HG02678 (cell line): ENCODE measurements at regions not wholly inside any gene's neighbourhood (a gene's known extent, or its start where the extent isn't known, plus 50 kb on each side); places are given as distances from the start of the nearest gene placed in this dataset.
A peak's percentile ranks its signal among the peaks of the same experiment; 100 is the strongest.

ENCODE experiments used
- ATAC-seq: cut with Tn5 transposase; IDR thresholded peaks from one replicate; pipeline ENCODE4 v1.9.1; 2021; ENCODE audit warnings: mild to moderate bottlenecking, moderate library complexity; ENCODE audit not compliant: unreplicated experiment

- ATAC-seq = no peak
Observed at GRCh38 chr13:44118881-44119280, 239.2 kb downstream of the LACC1 start.

- no peak for ATAC-seq
Observed at GRCh38 chr13:44120043-44120442, 240.3 kb downstream of the LACC1 start.

GRCh38 chr13:44120849-44121755 lies 241.4 kb downstream of the LACC1 start:
- ATAC-seq = no peak

GRCh38 chr13:44124352-44124751 lies 244.6 kb downstream of the LACC1 start:
- ATAC-seq = no peak

GRCh38 chr13:44125943-44126469 lies 246.3 kb downstream of the LACC1 start:
- no peak for ATAC-seq

- no peak for ATAC-seq
Observed at GRCh38 chr13:44128552-44129001, 245.0 kb upstream of the SERP2 start.

GRCh38 chr13:44129418-44129817 lies 244.2 kb upstream of the SERP2 start:
- ATAC-seq = no peak

- ATAC-seq = no peak
Observed at GRCh38 chr13:44131069-44131614, 242.5 kb upstream of the SERP2 start.

GRCh38 chr13:44132710-44133109 lies 240.9 kb upstream of the SERP2 start:
- no peak for ATAC-seq

- no peak for ATAC-seq
Observed at GRCh38 chr13:44133626-44134025, 240.0 kb upstream of the SERP2 start.

GRCh38 chr13:44135566-44135965 lies 238.1 kb upstream of the SERP2 start:
- ATAC-seq = no peak

- no peak for ATAC-seq
Observed at GRCh38 chr13:44136696-44137268, 236.8 kb upstream of the SERP2 start.

GRCh38 chr13:44137466-44137865 lies 236.2 kb upstream of the SERP2 start:
- no peak for ATAC-seq

- no peak for ATAC-seq
Observed at GRCh38 chr13:44140146-44140545, 233.5 kb upstream of the SERP2 start.

GRCh38 chr13:44140888-44141724 lies 232.5 kb upstream of the SERP2 start:
- ATAC-seq = no peak

GRCh38 chr13:44141725-44142539 lies 231.7 kb upstream of the SERP2 start:
- peak; percentile 100 for ATAC-seq

GRCh38 chr13:44142540-44142867 lies 231.1 kb upstream of the SERP2 start:
- ATAC-seq = no peak

GRCh38 chr13:44142941-44143665 lies 230.5 kb upstream of the SERP2 start:
- no peak for ATAC-seq

GRCh38 chr13:44146138-44146537 lies 227.5 kb upstream of the SERP2 start:
- no peak for ATAC-seq

GRCh38 chr13:44147233-44147632 lies 226.4 kb upstream of the SERP2 start:
- ATAC-seq = no peak
